Choroid plexus epithelial cell (primary cell): ENCODE measurements at regions not wholly inside any gene's neighbourhood (a gene's known extent, or its start where the extent isn't known, plus 50 kb on each side); places are given as distances from the start of the nearest gene placed in this dataset.
A peak's percentile ranks its signal among the peaks of the same experiment; 100 is the strongest.
"Not testable (repeated sequence)": the region's sequence is repeated elsewhere in the genome, so short reads cannot be mapped to it uniquely, and the experiment has no call there.

ENCODE experiments used
- DNase-seq: peaks from one replicate; pipeline ENCODE4 v3.0.0-alpha.2; 2010; ENCODE audit warnings: low read depth
- H3K4me3 ChIP-seq: 2 replicates; pipeline ENCODE4 v1.5.1; 2011; ENCODE audit warnings: low read depth, mild to moderate bottlenecking, control low read depth, low read length, moderate library complexity
- CTCF ChIP-seq: conservative IDR thresholded peaks from 2 replicates; pipeline ENCODE4 v1.5.1; 2011; ENCODE audit warnings: low read depth, mild to moderate bottlenecking, control low read depth, inconsistent platforms, low read length, moderate library complexity

- no peak for DNase-seq
- no peak overlapping the region for H3K4me3 ChIP-seq
These were observed 176.6 kb upstream of the NR3C2 start for GRCh38 chr4:148618856-148619255.

DNA sequence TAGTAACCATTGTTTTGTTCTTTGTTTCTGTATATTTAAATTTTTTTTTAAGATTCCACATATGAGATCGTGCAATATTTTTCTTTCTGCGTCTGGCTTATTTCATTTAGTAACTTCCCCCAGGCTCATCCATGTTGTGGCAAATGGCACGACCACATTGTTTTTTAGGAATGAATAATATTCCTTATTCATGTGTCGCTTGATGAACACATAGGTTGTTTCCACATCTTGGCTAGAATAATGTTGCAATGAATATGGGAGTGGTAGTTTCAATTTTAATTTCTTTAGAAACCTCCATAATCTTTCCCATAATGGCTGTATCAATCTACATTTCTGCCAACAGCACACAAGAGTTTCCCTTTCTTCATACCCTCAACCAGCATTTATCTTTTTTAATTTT is 166.8 kb upstream of the NR3C2 start:
- DNase-seq: no peak
- H3K4me3 ChIP-seq: no peak overlapping the region
- no peak for TF ChIP-seq CTCF

More at GRCh38 chr4:148618856-148619255, 176.6 kb upstream of the NR3C2 start:
- TF ChIP-seq CTCF: no peak

DNA sequence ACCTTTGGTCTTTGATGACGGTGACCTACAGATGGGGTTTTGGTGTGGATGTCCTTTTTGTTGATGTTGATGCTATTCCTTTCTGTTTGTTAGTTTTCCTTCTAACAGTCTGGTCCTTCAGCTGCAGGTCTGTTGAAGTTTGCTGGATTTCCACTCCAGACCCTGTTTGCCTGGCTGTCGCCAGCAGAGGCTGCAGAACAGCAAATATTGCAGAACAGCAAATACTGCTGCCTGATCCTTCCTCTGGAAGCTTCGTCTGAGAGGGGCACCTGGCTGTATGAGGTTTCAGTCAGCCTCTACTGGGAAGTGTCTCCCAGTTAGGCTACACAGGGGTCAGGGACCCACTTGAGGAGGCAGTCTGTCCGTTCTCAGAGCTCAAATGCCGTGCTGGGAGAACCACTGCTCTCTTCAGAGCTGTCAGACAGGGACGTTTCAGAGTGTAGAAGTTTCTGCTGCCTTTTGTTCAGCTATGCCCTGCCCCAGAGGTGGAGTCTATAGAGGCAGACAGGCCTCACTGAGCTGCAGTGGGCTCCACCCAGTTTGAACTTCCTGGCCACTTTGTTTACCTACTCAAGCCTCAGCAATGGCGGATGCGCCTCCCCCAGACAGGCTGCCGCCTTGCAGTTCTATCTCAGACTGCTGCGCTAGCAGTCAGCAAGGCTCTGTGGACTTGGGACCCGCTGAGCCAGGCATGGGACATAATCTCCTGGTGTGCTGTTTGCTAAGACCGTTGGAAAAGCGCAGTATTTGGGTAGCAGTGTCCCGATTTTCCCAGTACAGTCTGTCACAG is 156.4 kb upstream of the NR3C2 start:
- DNase-seq, H3K4me3 ChIP-seq: not testable (repeated sequence)

DNA sequence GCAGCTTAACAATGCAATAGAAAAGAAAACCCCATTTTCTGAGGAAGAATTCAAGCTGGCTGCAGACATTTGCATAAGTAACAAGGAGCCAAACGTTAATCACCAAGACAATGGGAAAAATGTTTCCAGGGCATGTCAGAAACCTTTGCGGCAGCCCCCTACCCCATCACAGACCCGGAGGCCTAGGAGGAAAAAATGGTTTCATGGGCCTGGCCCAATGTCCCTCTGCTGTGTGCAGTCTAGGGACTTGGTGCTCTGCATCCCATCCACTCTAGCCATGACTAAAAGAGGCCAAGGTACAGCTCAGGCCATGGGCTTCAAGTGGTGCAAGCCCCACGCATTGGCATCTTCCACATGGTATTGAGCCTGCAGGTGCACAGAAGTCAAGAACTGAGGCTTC is 147.0 kb upstream of the NR3C2 start:
- no peak for DNase-seq
- no peak overlapping the region for H3K4me3 ChIP-seq
- no peak for TF ChIP-seq CTCF

- H3K4me3 ChIP-seq: no peak overlapping the region
- no peak for TF ChIP-seq CTCF
- no peak for DNase-seq
These were observed 133.4 kb upstream of the NR3C2 start for GRCh38 chr4:148575577-148575976.

GRCh38 chr4:148574911-148575310 is 132.7 kb upstream of the NR3C2 start:
- no peak for TF ChIP-seq CTCF
- no peak for DNase-seq
- no peak overlapping the region for H3K4me3 ChIP-seq

- peak; percentile 46 for DNase-seq
- H3K4me3 ChIP-seq: no peak overlapping the region
- TF ChIP-seq CTCF: no peak
These were observed 132.3 kb upstream of the NR3C2 start for GRCh38 chr4:148574502-148574901.
